ENCODE measurements at regions not wholly inside any gene's neighbourhood (a gene's known extent, or its start where the extent isn't known, plus 50 kb on each side); places are given as distances from the start of the nearest gene placed in this dataset.

DNA sequence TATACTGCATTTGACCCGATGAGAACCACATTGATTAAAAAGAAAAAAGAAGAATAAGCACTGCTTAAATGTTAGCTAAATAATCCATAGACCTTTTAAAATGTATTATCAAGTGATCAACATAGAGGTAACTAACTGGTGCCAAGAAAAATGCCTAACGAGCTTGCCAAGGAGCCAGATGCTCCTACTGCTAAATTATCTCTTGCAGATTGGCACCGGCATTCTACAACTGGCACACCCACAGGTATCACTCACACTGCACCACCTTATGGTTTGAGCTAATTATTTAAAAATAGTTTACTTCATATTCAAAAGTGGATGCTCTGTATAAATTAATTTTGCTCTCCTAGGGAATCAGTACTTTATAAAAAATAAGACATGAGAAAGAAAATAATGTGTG, 341.6 kb upstream of the CDH7 start:
- DNase-seq (ENCODE audit: low read depth), result no peak

DNA sequence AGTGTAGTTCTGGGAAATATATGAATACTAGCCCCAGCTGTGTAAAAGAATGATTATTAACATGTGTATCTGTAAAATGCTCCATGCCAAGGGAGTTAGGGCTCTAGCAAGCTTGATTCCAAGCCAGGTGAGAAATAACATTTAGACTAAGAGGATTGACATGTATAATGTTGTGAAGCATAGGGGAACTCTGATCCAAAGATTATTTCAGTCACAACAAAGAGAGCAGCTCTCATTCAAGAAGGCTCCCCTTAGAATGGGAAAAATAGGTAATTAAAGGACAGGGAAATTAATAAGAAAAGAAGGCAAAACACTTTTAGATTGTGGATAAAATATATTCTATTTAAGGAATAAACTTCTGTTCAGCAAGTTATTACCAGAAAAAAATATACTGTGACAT, 347.3 kb upstream of the CDH7 start:
- no peak for DNase-seq (ENCODE audit: low read depth)

DNA sequence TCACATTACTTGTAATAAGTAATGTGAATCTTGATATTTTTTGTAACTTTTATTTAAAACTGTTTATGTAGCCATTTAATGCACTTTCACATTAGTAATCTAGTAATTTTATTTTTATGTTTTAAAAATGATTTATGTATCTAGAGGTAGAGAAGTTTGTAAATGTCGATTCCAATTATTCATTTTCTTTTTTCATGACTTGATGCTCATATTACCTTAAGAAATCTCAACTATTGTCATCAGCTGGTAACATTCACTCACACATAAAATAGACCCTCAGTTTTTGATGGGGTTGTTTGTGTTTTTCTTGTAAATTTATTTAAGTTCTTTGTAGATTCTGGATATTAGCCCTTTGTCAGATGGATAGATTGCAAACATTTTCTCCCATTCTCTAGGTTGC, 351.7 kb upstream of the CDH7 start:
- no peak for DNase-seq (ENCODE audit: low read depth)

DNA sequence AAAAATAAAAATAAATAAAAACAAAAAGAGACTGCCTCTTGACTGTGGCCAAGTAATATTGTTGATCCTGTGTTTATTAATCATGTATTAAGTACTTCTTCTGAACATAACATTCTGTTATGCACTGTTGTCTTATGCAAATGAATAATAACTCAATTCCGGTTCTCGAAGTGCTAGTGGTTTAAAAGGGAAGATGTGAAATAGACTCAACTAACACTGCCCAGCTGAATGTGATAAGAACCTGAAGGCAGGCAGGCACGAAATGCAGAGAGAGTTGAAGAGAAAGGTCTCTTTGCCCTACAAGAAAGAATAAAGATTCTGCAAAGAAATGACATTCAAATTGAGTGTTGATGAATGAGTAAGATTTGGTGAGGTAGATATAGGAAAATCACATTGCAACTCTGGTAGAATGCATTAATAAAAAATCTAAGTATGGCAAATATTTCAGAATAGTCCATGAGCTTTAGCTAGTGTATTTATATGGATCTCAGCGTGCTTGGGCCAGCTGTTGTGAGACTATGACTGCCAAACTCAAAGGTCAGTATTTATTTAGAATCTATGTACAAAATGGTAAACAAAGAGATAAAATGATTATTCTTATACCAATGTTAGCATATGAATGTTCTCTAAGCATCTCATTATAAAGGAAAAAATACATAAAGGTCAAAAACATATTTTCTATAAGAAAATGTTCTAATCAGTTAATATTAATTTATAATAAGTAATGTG, 352.3 kb upstream of the CDH7 start:
- DNase-seq (ENCODE audit: low read depth), result no peak

DNA sequence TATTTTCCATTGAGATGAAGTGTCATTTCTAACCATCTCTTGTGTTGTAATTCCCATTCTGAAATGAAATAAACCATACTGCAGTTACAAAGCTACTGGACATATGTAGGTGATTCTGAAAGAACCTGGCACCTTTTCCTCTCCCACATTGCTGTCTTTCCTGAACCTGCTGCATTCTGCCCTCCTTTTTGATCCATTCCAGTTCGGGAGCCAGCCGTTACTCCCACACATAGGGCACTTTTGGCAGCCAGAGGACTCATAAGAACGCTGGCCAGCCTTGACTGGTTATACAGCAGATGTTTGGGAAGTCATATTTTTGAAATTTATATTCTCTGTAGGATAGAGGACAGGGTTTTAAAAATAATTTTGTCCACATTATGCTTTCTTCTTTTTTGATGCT, 369.8 kb upstream of the CDH7 start:
- DNase-seq (ENCODE audit: low read depth), result no peak

DNA sequence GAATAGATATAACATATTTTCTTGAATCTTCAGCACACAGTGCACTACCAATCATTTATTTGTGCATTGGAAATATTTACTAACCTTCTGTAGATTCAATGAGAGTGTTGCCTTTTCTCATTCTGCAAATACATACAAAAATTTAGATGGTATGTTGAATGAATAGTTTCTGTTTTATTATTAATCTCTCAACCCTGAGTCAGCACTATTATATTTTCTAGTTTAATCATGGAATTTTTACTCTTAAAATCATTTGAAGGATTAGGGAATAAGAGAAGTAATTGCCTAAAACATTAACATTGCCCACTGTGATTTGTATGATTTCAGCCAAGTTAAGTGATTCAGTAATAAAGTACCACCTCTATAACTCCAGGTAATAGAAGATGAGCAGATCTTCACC, 370.2 kb upstream of the CDH7 start:
- no peak for DNase-seq (ENCODE audit: low read depth)

DNA sequence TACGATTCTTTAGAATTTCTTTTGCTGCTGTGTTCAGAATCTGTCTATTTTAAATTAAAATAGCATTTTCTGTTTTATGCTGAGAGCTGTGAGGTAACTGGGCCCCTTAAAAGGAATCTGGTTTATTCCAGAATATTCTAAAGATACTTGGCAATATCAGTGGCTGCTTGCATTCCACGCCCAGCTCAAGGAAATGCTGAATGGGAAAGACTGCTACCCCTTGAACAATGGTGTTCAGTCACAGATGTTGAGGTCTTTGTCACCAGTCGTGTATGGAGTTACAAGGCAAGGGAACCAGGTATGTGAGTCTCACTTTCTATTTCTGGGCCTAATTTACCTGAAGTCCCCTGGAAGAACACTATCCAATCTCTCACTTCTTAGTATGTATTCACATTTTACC, 377.9 kb upstream of the CDH7 start:
- no peak for DNase-seq (ENCODE audit: low read depth)

DNA sequence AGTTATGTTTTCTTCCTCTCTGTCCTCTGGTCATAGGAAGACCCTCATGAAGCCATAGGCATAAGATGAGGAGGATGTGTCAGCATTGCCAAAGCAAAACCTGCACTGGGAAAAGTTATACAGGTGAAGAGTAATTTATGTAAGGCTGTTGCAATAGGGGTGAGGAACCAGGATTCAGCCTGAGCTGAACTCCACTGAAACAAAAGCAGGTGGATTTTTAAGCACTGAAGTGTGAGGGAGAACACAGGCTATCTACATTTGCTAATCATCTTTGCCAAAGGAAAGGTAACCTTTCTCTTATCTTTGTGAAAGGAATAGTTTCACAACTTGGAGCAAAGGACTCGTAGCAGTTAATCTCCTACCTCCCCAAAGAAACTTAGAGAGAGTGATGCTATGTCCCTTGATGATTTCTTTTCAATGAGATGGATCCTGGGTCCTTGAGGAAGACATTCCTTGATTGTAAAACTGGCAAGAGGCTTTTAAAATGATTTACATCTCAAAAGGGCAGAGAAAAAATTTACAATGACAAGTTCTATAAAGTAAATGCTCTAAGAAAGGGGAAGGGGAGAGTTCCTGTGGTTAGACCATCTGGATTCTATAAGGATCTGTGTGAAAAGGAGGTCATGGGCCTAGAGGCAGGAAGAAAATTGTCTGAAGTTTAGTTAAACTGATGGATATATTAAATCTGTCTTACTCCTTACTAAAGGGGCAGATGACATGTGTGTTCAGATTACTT, 385.4 kb upstream of the CDH7 start:
- DNase-seq (ENCODE audit: low read depth), result no peak

DNA sequence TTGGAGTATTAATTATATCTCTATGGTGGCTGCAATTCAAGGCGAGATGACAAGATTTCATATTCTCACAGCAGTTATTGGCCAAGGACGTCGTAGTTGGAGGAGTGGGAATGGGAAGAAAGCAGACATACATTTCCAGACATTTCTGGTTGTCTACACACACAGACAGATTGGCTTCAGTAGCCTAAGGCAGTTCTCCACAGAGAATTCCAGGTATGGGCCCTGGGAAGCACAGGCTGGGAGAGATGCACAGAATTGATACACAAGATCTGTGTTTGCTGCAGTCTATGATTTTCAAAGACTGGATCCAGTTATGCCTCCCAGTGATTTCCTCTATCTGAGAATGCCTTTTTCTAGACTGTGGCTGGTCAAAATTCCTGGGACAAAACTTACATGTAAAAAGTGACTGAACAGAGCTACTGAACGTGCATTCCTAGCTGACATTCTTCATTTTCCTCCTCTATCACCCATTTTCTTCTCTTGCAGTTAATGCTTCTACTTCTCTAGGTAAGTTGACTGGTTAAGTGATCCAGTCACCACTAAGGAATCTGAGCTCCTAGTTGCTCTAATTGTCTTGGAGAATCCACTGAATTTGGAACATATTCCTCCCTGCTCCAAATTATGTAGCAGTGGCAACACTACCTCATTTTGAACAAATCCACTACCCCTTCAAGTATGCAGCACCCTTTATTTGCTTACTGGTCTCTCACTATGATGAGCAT, 386.7 kb upstream of the CDH7 start:
- no peak for DNase-seq (ENCODE audit: low read depth)

DNA sequence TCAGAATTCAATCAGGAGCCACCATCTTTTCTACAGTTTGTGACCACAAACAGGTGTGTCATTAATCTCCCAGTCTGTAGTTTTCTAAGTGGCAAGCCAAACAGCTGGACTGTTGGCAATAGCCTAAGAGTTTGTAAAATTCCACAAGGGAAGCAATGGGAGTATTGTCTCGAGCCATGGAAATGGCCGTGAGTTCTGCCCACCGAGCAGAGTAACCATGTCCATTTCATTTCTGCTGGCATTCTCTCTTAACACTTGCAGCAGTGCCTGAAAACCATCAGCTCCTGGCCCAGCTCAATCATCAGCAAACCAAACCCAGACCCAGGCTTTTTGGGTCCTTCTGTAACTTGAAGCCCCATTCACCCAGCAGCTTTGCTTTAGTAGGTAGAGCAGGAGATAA, 387.8 kb upstream of the CDH7 start:
- no peak for DNase-seq (ENCODE audit: low read depth)

DNA sequence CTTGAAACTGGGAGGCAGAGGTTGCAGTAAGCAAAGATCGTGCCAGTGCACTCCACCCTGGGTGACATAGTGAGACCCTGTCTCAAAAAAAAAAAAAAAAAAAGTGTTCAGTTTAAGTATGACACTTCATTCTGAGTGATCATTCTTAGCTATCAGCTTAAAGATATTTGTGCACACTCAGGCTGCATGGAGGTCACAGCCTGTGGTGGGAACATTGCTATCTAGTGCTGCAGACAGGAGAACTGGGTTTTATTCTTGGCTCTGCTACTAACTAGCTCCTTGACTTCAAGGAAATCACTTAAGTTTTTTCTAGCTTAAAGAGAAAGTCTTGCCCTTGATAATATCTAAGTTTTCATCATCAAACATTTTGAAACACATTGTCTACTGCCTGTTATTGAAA, 391.3 kb upstream of the CDH7 start:
- DNase-seq (ENCODE audit: low read depth), result no peak

DNA sequence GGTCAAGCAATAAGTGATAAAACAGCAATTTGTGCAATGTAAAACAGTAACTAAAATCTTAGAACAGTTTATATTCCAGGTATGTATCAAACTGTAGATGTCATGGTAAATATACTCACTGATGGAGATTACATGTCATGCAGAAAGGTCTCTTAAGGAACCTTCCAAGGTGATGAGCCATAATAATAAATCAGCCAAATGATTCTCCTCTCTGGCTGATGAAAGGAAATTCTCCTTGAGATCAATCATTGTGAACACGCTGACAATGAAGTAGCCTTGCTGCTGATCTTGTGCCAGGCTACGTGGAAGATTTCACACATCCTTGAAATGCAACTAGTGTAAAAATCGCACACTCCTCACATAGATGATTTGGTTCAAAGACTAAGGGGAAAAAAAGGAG, 392.5 kb upstream of the CDH7 start:
- no peak for DNase-seq (ENCODE audit: low read depth)

DNA sequence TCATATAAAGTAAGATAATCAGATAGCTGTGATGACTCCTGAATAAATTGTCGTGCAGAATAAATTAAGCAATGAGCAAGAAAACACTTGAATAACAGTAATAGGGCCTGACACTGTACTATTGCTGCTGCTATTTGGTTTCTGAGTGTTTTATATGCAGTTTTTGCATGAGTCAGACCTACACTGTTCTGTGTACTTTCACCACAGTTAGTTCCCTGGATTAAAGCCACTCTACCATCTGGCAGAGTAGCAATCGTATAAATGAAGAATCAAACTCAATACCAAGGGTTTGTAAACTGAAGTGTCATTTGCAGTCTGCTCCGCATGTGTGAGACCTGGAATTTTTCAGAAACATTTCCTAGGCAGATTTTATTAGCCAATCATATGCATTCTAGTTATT, 398.6 kb upstream of the CDH7 start:
- no peak for DNase-seq (ENCODE audit: low read depth)

DNA sequence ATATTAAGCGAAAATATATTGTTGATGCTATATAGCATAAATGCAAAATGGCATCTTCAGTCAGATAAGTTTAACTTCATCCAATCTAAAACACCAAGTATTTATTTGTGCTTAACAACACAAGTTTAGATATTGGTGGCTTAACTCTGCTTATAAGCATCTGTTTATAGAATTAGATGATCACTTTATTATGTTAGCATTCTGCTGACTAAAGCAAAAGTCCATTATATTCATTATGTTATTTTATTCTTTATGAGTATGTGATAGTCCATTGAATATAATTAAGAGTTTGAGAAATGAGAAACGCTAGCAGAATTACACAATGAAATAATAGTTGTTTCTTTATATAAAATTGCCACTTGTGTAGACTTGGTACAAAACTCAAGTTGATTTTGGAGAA, 401.2 kb upstream of the CDH7 start:
- no peak for DNase-seq (ENCODE audit: low read depth)

DNA sequence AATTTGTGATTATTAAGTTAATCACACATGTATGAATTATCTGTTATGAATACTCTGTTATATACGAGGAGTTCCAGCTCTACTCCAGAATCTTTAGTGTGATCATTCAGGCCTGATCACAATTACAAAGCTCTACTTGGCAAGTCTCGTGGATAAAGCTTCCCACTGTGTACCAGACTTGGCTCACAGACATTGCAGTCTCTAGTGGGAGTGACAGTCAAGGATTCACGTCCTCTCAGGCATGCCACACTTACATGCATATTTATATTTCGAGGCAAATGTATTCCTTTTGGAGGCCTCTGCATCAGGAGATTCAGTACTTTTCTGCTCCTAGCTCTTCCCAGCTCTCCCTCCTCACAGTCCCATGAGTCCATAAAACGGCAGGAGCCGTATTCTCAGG, 403.4 kb upstream of the CDH7 start:
- no peak for DNase-seq (ENCODE audit: low read depth)

DNA sequence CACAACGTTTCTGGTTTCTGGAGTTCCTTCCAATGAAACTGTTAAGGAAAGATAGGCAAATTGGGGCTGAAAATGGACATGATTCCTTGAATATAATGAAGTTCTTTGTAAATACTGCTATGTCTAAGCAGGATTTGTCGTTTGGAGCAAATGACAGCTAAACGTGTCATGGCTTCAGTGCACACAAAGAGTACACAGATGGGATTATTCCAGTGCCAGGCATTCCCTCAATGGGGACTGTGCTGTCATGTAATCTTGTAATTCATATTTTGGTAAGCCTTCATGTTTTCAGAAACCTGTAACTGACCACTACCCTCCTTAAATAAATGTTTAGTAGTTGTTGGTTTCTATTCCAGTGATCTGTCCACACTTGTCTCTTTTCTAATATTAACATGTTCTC, 404.7 kb upstream of the CDH7 start:
- DNase-seq (ENCODE audit: low read depth), result no peak

DNA sequence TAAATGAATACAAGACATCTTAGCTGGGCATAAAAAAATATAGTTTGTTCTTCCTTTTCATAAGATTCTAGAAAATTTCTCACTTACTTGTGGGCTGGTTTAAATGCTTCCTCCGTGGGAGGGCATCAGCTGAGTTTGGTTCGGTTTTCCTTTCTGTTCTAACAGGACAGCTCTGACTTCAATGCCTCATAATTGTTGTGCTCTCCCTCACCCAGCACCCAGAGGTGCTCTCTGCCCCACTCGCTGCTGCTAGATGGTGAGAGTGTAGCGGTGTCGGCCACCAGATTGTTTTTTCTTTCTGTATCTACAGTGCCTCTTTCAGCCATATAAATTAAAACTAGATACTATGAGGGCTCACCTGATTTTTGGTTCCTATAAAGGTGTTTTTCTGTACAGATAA, 407.2 kb upstream of the CDH7 start:
- no peak for DNase-seq (ENCODE audit: low read depth)

DNA sequence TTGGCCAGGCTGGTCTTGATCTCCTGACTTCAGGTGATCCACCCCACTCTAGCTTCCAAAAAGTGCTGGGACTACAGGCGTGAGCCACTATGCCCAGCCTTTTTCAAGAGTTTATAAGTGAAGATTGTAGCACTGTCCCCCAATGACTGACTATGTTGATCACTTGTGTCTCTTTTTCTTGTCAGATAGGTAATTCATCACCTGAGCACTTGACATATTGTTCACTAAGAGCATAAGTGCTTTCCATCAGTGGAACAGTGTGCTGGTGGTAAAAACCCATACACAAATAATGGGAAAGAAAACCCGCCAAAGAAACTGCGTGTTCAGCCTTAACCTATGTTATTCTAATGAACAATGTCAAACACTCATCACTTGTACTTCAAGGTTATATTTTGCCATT, 414.4 kb upstream of the CDH7 start:
- DNase-seq (ENCODE audit: low read depth), result no peak

DNA sequence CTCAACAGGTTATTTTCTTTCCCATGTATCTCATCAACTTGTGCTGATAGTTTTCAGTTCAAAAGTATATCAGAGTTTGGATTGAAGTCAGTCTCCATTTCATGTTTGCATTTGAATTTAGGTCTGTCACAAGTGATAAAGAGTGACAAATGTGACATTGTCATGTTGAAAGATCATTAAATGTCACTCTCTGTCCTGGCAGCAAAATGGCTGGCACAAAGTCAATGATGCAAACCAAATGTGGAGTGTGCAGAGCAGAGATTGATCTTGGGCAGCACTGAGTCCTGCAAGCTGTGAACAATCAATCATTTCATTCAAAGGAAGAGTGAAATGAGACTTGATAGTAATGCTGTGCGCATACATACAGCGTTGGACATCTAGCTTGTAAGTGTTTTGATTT, 421.8 kb upstream of the CDH7 start:
- DNase-seq (ENCODE audit: low read depth), result no peak

DNA sequence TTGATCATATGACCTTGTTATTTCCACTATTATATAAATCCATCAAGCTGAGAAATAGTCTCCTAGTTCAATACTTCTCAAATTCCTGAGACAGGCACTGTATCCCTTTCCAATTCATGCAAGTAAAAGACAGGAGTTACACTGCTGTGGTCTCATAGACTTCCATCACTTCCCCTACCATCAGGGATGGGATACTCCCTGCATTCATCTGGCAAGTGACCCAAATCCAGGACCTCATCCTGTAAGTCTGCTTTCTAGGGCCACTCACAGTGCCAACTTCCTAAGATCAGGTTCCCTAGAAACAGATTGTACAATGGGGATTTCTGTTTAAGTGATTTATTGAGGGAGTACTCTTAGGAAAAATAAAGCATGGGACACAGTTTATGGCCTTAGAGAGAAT, 424.0 kb upstream of the CDH7 start:
- DNase-seq (ENCODE audit: low read depth), result no peak

DNA sequence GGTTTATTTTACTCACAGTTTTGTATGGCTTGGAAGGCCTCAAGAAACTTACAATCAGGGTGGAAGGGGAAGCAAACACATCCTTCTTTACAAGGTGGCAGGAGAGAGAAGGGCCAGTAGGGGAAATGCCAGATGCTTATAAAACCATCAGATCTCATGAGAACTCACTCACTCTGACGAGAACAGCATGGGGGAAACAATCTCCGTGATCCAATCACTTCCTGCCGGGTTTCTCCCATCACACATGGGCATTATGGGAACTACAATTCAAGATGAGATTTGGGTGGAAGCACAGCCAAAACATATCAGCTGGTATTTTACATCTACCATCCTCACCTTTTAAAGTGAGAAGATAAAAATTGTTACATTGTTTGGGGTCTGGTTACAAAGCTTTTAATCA, 427.9 kb upstream of the CDH7 start:
- no peak for DNase-seq (ENCODE audit: low read depth)

DNA sequence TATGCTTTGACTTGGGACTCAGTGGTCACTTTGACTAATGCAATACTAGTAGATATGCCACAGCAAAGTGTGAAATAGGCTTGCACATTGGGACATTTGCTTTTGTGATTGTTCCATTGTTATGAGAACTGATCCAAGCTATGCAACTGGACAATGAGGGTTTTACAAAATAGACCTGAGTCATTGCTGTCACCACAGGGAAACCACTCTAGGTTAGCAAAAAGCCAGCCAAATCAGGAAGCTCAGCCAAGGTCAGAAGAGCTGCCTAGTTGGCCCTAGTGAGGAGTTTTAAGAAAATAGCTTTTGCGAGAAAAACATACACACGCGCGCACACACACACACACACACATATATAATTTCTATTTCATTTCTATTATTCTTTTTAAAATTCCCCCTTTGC, 452.4 kb upstream of the CDH7 start:
- DNase-seq (ENCODE audit: low read depth), result no peak

DNA sequence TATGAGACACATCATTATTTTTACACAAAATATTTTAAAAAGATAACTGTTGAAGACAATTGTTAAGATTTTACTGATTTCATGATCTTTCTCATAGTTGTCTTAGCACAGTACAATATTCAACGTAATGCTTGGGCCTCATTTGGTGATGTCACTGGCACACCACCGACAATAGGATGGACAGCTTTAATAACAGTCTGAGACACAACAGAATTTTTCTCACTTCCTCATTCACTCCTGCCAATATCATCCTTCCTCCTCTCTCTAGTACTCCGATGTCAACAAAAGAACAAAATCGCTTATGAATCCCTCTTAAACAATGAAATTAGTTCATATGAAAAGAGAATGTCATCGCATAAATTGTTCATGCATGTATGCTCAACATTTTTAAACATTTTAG, 461.9 kb upstream of the CDH7 start:
- DNase-seq (ENCODE audit: low read depth), result no peak

Measured in RPMI7951 (cell line).